Neural cell (in vitro differentiated cells): ENCODE measurements at regions not wholly inside any gene's neighbourhood (a gene's known extent, or its start where the extent isn't known, plus 50 kb on each side); places are given as distances from the start of the nearest gene placed in this dataset.

Experiments
- H2AFZ ChIP-seq: fragments of 200-600, 300-800 bp; sonication (generic), shearing (Covaris generic); 2 replicates; pipeline ENCODE4 v1.6.0; 2014; ENCODE audit warnings: low read depth, mild to moderate bottlenecking, antibody characterized with exemption, low read length, moderate library complexity
- H3F3A ChIP-seq: fragments of 200-600 bp; shearing (Covaris generic); 2 replicates; pipeline ENCODE4 v1.6.1; 2016; ENCODE audit warnings: mild to moderate bottlenecking, moderate library complexity, mixed read lengths, antibody characterized with exemption, low read length; ENCODE audit not compliant: insufficient read depth, poor library complexity, severe bottlenecking
- H3K27ac ChIP-seq: fragments of 200-600, 300-800 bp; sonication (generic), shearing (Covaris generic); 2 replicates; pipeline ENCODE4 v1.5.1; 2014; ENCODE audit warnings: mild to moderate bottlenecking, low read length, moderate library complexity
- H3K27me3 ChIP-seq: fragments of 300-800, 200-600 bp; sonication (generic), shearing (Covaris generic); 2 replicates; pipeline ENCODE4 v1.6.0; 2014; ENCODE audit warnings: mild to moderate bottlenecking, low read depth, low read length, moderate library complexity; ENCODE audit not compliant: insufficient read depth
- H3K36me3 ChIP-seq: fragments of 300-800, 200-600 bp; sonication (generic), shearing (Covaris generic); 2 replicates; pipeline ENCODE4 v1.5.1; 2014; ENCODE audit warnings: mild to moderate bottlenecking, antibody characterized with exemption, low read length, moderate library complexity; ENCODE audit not compliant: insufficient read depth
- H3K4me2 ChIP-seq: fragments of 300-800, 200-600 bp; sonication (generic), shearing (Covaris generic); 2 replicates; pipeline ENCODE4 v1.6.0; 2014; ENCODE audit warnings: mild to moderate bottlenecking, low read length
- H3K4me3 ChIP-seq: fragments of 300-800, 200-600 bp; sonication (generic), shearing (Covaris generic); 2 replicates; pipeline ENCODE4 v1.5.1; 2014; ENCODE audit warnings: mild to moderate bottlenecking, low read length, moderate library complexity
- H3K79me2 ChIP-seq: fragments of 200-600 bp; shearing (Covaris generic); replicated peaks from 2 replicates; pipeline ENCODE4 v1.6.0; 2014; ENCODE audit warnings: mild to moderate bottlenecking, low read length, moderate library complexity; ENCODE audit not compliant: insufficient read depth
- H3K9ac ChIP-seq: fragments of 300-800, 200-600 bp; sonication (generic), shearing (Covaris generic); 2 replicates; pipeline ENCODE4 v1.6.1; 2016; ENCODE audit warnings: mild to moderate bottlenecking, low read length, mixed read lengths
- H3K9me2 ChIP-seq: fragments of 200-600 bp; shearing (Covaris generic); 2 replicates; pipeline ENCODE4 v1.6.1; 2016; ENCODE audit warnings: mild to moderate bottlenecking, low read length, mixed read lengths; ENCODE audit not compliant: insufficient read depth
- H3K9me3 ChIP-seq: fragments of 200-600, 300-800 bp; sonication (generic), shearing (Covaris generic); 2 replicates; pipeline ENCODE4 v1.6.1; 2016; ENCODE audit warnings: mild to moderate bottlenecking, mixed run types, low read length, moderate library complexity, mixed read lengths
- H4K20me1 ChIP-seq: fragments of 200-600 bp; shearing (Covaris generic); 2 replicates; pipeline ENCODE4 v1.6.1; 2016; ENCODE audit warnings: mild to moderate bottlenecking, mixed run types; ENCODE audit not compliant: insufficient read depth
- EP300 ChIP-seq: fragments of 450-650 bp; conservative IDR thresholded peaks from 2 replicates; pipeline ENCODE4 v1.6.1; 2014; ENCODE audit warnings: antibody characterized with exemption, mild to moderate bottlenecking, moderate library complexity; ENCODE audit not compliant: poor library complexity, severe bottlenecking
- EZH2 ChIP-seq: fragments of 200-600, 300-800 bp; shearing (Covaris generic), sonication (generic); IDR thresholded peaks from 2 replicates; pipeline ENCODE4 v1.6.1; 2014; ENCODE audit warnings: antibody characterized with exemption, low read length, borderline replicate concordance, mild to moderate bottlenecking; ENCODE audit not compliant: insufficient read depth, poor library complexity, severe bottlenecking
- MXI1 ChIP-seq: fragments of 450-650 bp; conservative IDR thresholded peaks from 2 replicates; pipeline ENCODE4 v1.6.1; 2014; ENCODE audit warnings: antibody characterized with exemption, mild to moderate bottlenecking; ENCODE audit not compliant: poor library complexity, severe bottlenecking
- POLR2AphosphoS5 ChIP-seq: IDR thresholded peaks from 2 replicates; pipeline ENCODE4 v1.6.1; 2012
- RAD21 ChIP-seq: fragments of 450-650 bp; conservative IDR thresholded peaks from 2 replicates; pipeline ENCODE4 v1.6.1; 2014; ENCODE audit warnings: antibody characterized with exemption, mild to moderate bottlenecking, moderate library complexity
- SMC3 ChIP-seq: fragments of 450-650 bp; conservative IDR thresholded peaks from 2 replicates; pipeline ENCODE4 v1.6.1; 2014; ENCODE audit warnings: antibody characterized with exemption, mild to moderate bottlenecking, moderate library complexity; ENCODE audit not compliant: poor library complexity
- TAF1 ChIP-seq: IDR thresholded peaks from 2 replicates; pipeline ENCODE4 v1.6.1; 2012; ENCODE audit warnings: low read depth
- TF ChIP-seq, protein P1 (sequence below): IDR thresholded peaks from 2 replicates; pipeline ENCODE4 v1.6.1; 2012; ENCODE audit warnings: borderline replicate concordance
- TF ChIP-seq, protein P2 (sequence below): fragments of 450-650 bp; IDR thresholded peaks from 2 replicates; pipeline ENCODE4 v1.5.1; 2014; ENCODE audit warnings: antibody characterized with exemption, mild to moderate bottlenecking, moderate library complexity; ENCODE audit not compliant: poor library complexity, severe bottlenecking

DNA sequence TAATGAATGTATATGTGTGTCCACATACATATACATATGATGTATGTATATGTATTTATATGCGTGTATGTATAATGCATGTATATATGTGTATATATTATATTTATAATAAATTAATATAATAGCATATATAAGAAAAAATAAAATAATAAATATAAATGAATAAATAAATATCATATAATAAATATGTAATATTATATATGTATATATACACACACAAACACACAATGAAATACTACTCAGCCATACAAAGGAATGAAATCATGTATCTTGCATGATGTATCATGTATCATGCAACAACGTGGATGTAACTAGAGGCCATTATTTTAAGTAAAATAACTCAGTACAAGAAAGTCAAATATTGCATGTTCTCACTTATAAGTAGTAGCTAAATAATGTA lies 788.7 kb upstream of the CHORDC1 start:
- H3K27me3 ChIP-seq, result no peaks in the 10 kb centered on the region
- no peak overlapping the region for H3K4me2 ChIP-seq
- H3K9me2 ChIP-seq, result no peaks in the 10 kb centered on the region
- H3K9me3 ChIP-seq, result no peaks in the 10 kb centered on the region
- no peaks in the 10 kb centered on the region for H3K79me2 ChIP-seq
- no peak overlapping the region for H3K27ac ChIP-seq
- H2AFZ ChIP-seq, result no peak overlapping the region
- TF ChIP-seq, protein P1, sequence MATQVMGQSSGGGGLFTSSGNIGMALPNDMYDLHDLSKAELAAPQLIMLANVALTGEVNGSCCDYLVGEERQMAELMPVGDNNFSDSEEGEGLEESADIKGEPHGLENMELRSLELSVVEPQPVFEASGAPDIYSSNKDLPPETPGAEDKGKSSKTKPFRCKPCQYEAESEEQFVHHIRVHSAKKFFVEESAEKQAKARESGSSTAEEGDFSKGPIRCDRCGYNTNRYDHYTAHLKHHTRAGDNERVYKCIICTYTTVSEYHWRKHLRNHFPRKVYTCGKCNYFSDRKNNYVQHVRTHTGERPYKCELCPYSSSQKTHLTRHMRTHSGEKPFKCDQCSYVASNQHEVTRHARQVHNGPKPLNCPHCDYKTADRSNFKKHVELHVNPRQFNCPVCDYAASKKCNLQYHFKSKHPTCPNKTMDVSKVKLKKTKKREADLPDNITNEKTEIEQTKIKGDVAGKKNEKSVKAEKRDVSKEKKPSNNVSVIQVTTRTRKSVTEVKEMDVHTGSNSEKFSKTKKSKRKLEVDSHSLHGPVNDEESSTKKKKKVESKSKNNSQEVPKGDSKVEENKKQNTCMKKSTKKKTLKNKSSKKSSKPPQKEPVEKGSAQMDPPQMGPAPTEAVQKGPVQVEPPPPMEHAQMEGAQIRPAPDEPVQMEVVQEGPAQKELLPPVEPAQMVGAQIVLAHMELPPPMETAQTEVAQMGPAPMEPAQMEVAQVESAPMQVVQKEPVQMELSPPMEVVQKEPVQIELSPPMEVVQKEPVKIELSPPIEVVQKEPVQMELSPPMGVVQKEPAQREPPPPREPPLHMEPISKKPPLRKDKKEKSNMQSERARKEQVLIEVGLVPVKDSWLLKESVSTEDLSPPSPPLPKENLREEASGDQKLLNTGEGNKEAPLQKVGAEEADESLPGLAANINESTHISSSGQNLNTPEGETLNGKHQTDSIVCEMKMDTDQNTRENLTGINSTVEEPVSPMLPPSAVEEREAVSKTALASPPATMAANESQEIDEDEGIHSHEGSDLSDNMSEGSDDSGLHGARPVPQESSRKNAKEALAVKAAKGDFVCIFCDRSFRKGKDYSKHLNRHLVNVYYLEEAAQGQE, result no peak
- TF ChIP-seq TAF1, result no peak
- TF ChIP-seq EZH2, result no peak
- TF ChIP-seq EP300, result no peak
- TF ChIP-seq MXI1, result no peak
- no peak for TF ChIP-seq SMC3
- TF ChIP-seq RAD21, result no peak
- TF ChIP-seq POLR2AphosphoS5, result no peak
- TF ChIP-seq, protein P2, sequence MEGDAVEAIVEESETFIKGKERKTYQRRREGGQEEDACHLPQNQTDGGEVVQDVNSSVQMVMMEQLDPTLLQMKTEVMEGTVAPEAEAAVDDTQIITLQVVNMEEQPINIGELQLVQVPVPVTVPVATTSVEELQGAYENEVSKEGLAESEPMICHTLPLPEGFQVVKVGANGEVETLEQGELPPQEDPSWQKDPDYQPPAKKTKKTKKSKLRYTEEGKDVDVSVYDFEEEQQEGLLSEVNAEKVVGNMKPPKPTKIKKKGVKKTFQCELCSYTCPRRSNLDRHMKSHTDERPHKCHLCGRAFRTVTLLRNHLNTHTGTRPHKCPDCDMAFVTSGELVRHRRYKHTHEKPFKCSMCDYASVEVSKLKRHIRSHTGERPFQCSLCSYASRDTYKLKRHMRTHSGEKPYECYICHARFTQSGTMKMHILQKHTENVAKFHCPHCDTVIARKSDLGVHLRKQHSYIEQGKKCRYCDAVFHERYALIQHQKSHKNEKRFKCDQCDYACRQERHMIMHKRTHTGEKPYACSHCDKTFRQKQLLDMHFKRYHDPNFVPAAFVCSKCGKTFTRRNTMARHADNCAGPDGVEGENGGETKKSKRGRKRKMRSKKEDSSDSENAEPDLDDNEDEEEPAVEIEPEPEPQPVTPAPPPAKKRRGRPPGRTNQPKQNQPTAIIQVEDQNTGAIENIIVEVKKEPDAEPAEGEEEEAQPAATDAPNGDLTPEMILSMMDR, result no peak
- no peak overlapping the region for H3K4me3 ChIP-seq
- H3K36me3 ChIP-seq, result no peaks in the 10 kb centered on the region
- H3K9ac ChIP-seq, result no peak overlapping the region
- H4K20me1 ChIP-seq, result no peaks in the 10 kb centered on the region
- no peaks in the 10 kb centered on the region for H3F3A ChIP-seq

DNA sequence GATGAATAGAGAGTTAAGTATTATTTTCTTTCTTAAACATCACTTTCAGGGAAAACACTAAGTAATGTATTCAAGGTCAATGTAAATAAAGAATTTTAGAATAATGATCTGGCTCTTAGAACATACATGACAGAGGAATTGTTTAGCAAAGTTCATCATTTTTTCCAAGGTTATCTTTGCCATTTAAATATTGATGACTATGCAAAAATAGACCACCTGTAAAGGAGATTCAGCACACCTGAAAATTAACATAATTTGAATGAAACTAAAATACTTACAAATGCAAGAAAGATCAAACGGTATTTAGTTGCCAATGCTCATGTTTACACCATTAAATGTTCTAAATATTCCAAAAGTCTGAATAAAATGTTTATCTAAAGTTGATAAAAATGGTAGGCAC lies 782.6 kb upstream of the CHORDC1 start:
- H3K4me2 ChIP-seq, result no peak overlapping the region
- no peaks in the 10 kb centered on the region for H3K79me2 ChIP-seq
- H3K4me3 ChIP-seq, result no peak overlapping the region
- no peak overlapping the region for H3K9ac ChIP-seq
- H3K36me3 ChIP-seq, result no peaks in the 10 kb centered on the region
- no peaks in the 10 kb centered on the region for H3K9me3 ChIP-seq
- H4K20me1 ChIP-seq, result no peaks in the 10 kb centered on the region
- H3F3A ChIP-seq, result no peaks in the 10 kb centered on the region
- TF ChIP-seq SMC3 (no peak), POLR2AphosphoS5 (no peak), RAD21 (no peak), TAF1 (no peak), EZH2 (no peak), MXI1 (no peak), EP300 (no peak)
- TF ChIP-seq, protein P2, result no peak
- TF ChIP-seq, protein P1, result no peak
- H3K27ac ChIP-seq, result no peak overlapping the region
- H3K9me2 ChIP-seq, result no peaks in the 10 kb centered on the region
- H3K27me3 ChIP-seq, result no peaks in the 10 kb centered on the region
- no peak overlapping the region for H2AFZ ChIP-seq
